Lung (tissue), 11 donors: ENCODE measurements at regions not wholly inside any gene's neighbourhood (a gene's known extent, or its start where the extent isn't known, plus 50 kb on each side); places are given as distances from the start of the nearest gene placed in this dataset.
"Not testable (repeated sequence)": the region's sequence is repeated elsewhere in the genome, so short reads cannot be mapped to it uniquely, and the experiment has no call there.

Experiments used
- ATAC-seq: fragments of 200-7000 bp; cut with Tn5 transposase; one replicate; pipeline ENCODE4 v1.9.1; 2020; ENCODE audit warnings: moderate number of reproducible peaks; ENCODE audit not compliant: insufficient read depth, low FRiP score
- DNase-seq, 3 donors: peaks; one replicate each; pipeline ENCODE4 v3.0.0-alpha.2; 2013 to 2017
- H3K27ac ChIP-seq, 2 donors: one replicate each; pipeline ENCODE4 v1.5.1; 2013; ENCODE audit warnings: mild to moderate bottlenecking in 2 of 2, moderate library complexity in 2 of 2, control low read depth in 1 of 2, inconsistent platforms in 1 of 2, low read depth in 1 of 2, low read length in 1 of 2
- H3K27me3 ChIP-seq, 3 donors: one replicate each; pipeline ENCODE4 v1.5.1; 2013; ENCODE audit warnings: low read length in 2 of 3; ENCODE audit not compliant: control insufficient read depth in 3 of 3, insufficient read depth in 3 of 3
- H3K36me3 ChIP-seq, 4 donors: one replicate each; pipeline ENCODE4 v1.5.1; 2013; ENCODE audit warnings: low read length in 4 of 4, mild to moderate bottlenecking in 1 of 4, moderate library complexity in 1 of 4; ENCODE audit not compliant: control insufficient read depth in 4 of 4, insufficient read depth in 4 of 4
- H3K4me1 ChIP-seq, 5 donors: one replicate each; pipeline ENCODE4 v1.5.1; 2013; ENCODE audit warnings: low read length in 5 of 5, mild to moderate bottlenecking in 2 of 5, moderate library complexity in 1 of 5; ENCODE audit not compliant: control insufficient read depth in 5 of 5, insufficient read depth in 5 of 5
- H3K4me3 ChIP-seq: one replicate; pipeline ENCODE4 v1.5.1; 2013; ENCODE audit warnings: mild to moderate bottlenecking, control low read depth, moderate library complexity
- H3K9ac ChIP-seq, 2 donors: one replicate each; pipeline ENCODE4 v1.5.1; 2013; ENCODE audit warnings: low read length in 2 of 2, control low read depth in 1 of 2; ENCODE audit not compliant: insufficient read depth in 1 of 2
- H3K9me3 ChIP-seq, 4 donors: one replicate each; pipeline ENCODE4 v1.5.1; 2013; ENCODE audit warnings: low read length in 3 of 4, mild to moderate bottlenecking in 1 of 4, moderate library complexity in 1 of 4; ENCODE audit not compliant: control insufficient read depth in 4 of 4, insufficient read depth in 3 of 4
- WGBS, 2 donors: extraction: QIAGEN DNeasy Blood & Tissue Kit; methylation state at CpG; one replicate each; pipeline ENCODE4 v1.1.7; 2013; 5-methylcytosine and 5-hydroxymethylcytosine counted together
- TF ChIP-seq, protein P1 (sequence below): IDR thresholded peaks from 2 replicates; pipeline ENCODE4 v1.5.1; 2012; ENCODE audit warnings: mild to moderate bottlenecking; ENCODE audit errors: control extremely low read depth, extremely low read depth
- donor health status: control.
- donor health status: control.
- donor health status: Bipolar disorder and iron deficiency.
- donor health status: healthy.
- donor health status: DM: yes; HTN: yes; CAD: no.

DNA sequence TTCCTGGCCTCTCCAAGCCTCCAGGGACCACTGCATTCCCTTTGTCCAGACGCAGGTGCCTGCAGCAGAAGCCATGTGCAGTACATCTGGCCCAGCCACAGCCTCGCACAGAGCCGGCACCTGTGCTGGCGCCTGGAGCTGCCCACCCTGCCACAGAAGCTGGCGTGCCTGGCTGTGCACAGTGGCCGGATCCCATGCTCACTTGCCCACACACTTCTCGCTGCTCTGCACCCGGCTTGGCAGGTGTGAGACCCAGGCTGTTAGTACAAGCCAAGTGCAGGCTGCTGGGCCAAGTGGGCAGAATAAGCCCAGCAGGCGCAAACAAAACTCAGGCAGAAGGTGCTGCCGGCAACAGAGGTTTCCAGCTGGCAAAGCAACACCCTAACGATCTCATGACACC lies 124.5 kb upstream of the CCDC150 start:
- H3K4me3 ChIP-seq, result no peak overlapping the region
- no peaks in the 10 kb centered on the region for H3K27me3 ChIP-seq
- no peak for ATAC-seq
- H3K9ac ChIP-seq, result no peak overlapping the region
- no peaks in the 10 kb centered on the region for H3K36me3 ChIP-seq
- 75 to 92% methylated on average over 11 of the region's 11 CpGs for WGBS, 2 donors
- TF ChIP-seq, protein P1, sequence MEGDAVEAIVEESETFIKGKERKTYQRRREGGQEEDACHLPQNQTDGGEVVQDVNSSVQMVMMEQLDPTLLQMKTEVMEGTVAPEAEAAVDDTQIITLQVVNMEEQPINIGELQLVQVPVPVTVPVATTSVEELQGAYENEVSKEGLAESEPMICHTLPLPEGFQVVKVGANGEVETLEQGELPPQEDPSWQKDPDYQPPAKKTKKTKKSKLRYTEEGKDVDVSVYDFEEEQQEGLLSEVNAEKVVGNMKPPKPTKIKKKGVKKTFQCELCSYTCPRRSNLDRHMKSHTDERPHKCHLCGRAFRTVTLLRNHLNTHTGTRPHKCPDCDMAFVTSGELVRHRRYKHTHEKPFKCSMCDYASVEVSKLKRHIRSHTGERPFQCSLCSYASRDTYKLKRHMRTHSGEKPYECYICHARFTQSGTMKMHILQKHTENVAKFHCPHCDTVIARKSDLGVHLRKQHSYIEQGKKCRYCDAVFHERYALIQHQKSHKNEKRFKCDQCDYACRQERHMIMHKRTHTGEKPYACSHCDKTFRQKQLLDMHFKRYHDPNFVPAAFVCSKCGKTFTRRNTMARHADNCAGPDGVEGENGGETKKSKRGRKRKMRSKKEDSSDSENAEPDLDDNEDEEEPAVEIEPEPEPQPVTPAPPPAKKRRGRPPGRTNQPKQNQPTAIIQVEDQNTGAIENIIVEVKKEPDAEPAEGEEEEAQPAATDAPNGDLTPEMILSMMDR, result no peak
- no peak for DNase-seq
- H3K4me1 ChIP-seq, result peaks cover 0 to 3% (median 0%) of the 10 kb centered on the region in 5 donors
- H3K9me3 ChIP-seq, result no peaks in the 10 kb centered on the region
- peak overlapping the region in 1 of 2 donors; percentile 46 for H3K27ac ChIP-seq

DNA sequence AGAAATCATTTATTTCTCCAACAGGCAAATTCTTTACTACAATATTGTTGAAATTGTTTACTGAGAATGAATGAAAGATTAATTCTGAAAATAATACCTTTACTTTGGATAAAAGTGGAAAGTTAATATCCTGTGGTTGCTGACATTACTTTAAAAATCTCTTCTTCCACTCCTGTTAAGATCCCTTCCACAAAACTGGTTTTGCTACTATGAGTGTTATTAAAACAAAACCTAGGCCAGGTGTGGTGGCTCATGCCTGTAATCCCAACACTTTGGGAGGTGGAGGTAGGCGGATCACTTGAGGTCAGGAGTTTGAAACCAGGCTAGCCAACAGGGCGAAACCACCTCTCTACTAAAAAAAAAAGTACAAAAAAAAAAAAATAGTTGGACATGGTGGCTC lies 123.9 kb upstream of the CCDC150 start:
- Histone ChIP-seq H3K9ac (no peak overlapping the region), H3K4me3 (no peak overlapping the region), H3K27ac (no peak overlapping the region), H3K27me3 (no peaks in the 10 kb centered on the region), H3K36me3 (no peaks in the 10 kb centered on the region), H3K9me3 (no peaks in the 10 kb centered on the region), H3K4me1 (peaks cover 0 to 3% (median 0%) of the 10 kb centered on the region in 5 donors)
- DNase-seq (no peak), ATAC-seq (no peak)
- TF ChIP-seq, protein P1, result no peak
- 69 to 79% methylated on average over 2 of the region's 2 CpGs for WGBS, 2 donors

DNA sequence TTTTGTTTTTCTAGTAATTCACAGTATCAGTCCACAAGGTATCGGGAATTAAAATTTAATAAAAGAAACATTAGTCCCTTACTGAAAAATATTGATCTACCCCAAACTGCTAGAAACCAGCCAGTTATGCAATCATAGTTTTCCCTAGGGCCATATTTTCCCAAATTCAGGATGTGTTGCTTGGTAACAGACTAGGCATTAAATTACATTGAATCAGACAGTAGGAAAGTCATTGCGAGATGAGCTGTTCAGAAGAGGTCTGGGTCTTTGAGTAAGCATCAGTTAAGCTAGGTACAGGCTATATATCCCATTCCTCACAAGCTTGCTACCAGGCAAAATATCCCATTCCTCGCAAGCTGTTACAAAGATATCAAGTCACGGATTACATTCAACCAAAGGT lies 123.0 kb upstream of the CCDC150 start:
- H3K9me3 ChIP-seq, result no peaks in the 10 kb centered on the region
- H3K27ac ChIP-seq, result no peak overlapping the region
- 95% methylated on average over 4 of the region's 4 CpGs for WGBS, 2 donors
- ATAC-seq (no peak), DNase-seq (no peak)
- H3K4me1 ChIP-seq, result peaks cover 0 to 3% (median 0%) of the 10 kb centered on the region in 5 donors
- H3K9ac ChIP-seq, result no peak overlapping the region
- no peak overlapping the region for H3K4me3 ChIP-seq
- H3K36me3 ChIP-seq, result no peaks in the 10 kb centered on the region
- TF ChIP-seq, protein P1, result no peak
- no peaks in the 10 kb centered on the region for H3K27me3 ChIP-seq

DNA sequence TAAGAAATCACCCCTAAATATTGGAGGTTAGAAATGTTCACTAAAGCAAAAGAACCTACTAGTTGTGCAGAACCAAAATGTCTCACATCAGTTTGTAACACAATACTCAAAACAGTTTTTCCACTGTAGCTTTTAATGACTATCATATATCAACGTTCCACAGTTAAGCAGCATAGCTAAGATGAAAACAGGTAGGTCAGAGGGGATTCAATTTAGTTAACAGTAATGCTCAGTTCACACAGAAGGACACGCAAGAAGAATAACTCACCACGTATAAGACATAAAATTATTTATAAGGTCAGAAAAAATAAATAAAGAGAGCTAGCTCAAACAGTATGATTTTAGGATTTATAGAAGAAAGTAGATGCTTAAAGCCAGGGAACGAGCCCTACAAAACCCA lies 118.9 kb upstream of the CCDC150 start:
- Histone ChIP-seq H3K27ac (no peak overlapping the region), H3K9ac (no peak overlapping the region), H3K4me1 (no peaks in the 10 kb centered on the region), H3K27me3 (no peaks in the 10 kb centered on the region), H3K9me3 (no peaks in the 10 kb centered on the region), H3K4me3 (no peak overlapping the region), H3K36me3 (no peaks in the 10 kb centered on the region)
- ATAC-seq (no peak), DNase-seq (no peak)
- 77 to 84% methylated on average over 4 of the region's 4 CpGs for WGBS, 2 donors
- TF ChIP-seq, protein P1, result no peak

DNA sequence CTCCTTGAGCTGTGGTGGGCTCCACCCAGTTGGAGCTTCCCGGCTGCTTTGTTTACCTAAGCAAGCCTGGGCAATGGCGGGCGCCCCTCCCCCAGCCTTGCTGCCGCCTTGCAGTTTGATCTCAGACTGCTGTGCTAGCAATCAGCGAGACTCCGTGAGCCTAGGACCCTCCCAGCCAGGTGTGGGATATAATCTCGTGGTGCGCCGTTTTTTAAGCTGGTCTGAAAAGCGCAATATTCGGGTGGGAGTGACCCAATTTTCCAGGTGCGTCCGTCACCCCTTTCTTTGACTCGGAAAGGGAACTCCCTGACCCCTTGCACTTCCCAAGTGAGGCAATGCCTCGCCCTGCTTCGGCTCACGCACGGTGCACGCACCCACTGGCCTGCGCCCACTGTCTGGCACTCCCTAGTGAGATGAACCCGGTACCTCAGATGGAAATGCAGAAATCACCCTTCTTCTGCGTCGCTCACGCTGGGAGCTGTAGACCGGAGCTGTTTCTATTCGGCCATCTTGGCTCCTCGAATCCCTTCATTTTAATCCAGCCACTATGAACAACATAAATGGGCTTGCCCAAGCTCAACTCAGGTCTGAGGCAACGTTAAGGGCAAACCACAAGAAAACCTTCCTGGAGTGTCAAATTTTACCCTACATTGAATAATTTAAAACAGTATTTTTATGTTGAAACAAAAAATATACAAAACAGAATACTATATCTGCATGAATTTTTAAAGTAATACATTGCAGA lies 112.4 kb upstream of the CCDC150 start:
- 94 to 95% methylated on average over 14 to 25 of the region's 28 CpGs for WGBS, 2 donors
- H3K9ac ChIP-seq, H3K36me3 ChIP-seq, DNase-seq, H3K27ac ChIP-seq, H3K27me3 ChIP-seq, H3K9me3 ChIP-seq, H3K4me3 ChIP-seq, H3K4me1 ChIP-seq, ATAC-seq: not testable (repeated sequence)
